KOPT-K1 (cell line): ENCODE measurements at regions not wholly inside any gene's neighbourhood (a gene's known extent, or its start where the extent isn't known, plus 50 kb on each side); places are given as distances from the start of the nearest gene placed in this dataset.

Experiments used
- H3K27ac ChIP-seq: fragments of 200-600 bp; sonication (generic); 2 replicates; pipeline ENCODE4 v1.5.1; 2016; ENCODE audit warnings: antibody characterized with exemption, mild to moderate bottlenecking, low read depth, low read length; ENCODE audit not compliant: poor library complexity, severe bottlenecking
- H3K36me3 ChIP-seq: fragments of 200-600 bp; sonication (generic); 2 replicates; pipeline ENCODE4 v1.5.1; 2017; ENCODE audit warnings: antibody characterized with exemption, mild to moderate bottlenecking, low read length, moderate library complexity; ENCODE audit not compliant: insufficient read depth
- H3K9me3 ChIP-seq: fragments of 200-600 bp; sonication (generic); 2 replicates; pipeline ENCODE4 v1.5.1; 2017; ENCODE audit warnings: antibody characterized with exemption, low read length, mild to moderate bottlenecking; ENCODE audit not compliant: insufficient read depth, poor library complexity, severe bottlenecking

- no peak overlapping the region for H3K27ac ChIP-seq
- H3K36me3 ChIP-seq: peaks cover 59% of the 10 kb centered on the region
- peaks cover 12% of the 10 kb centered on the region for H3K9me3 ChIP-seq
Observed at GRCh38 chr14:97956581-97957340, 1159.6 kb downstream of the VRK1 start.

- Histone ChIP-seq H3K27ac (no peak overlapping the region), H3K9me3 (peaks cover 12% of the 10 kb centered on the region), H3K36me3 (peaks cover 80% of the 10 kb centered on the region)
Observed at GRCh38 chr14:97959251-97959650, 1162.1 kb downstream of the VRK1 start.

GRCh38 chr14:97960436-97960835 lies 1163.3 kb downstream of the VRK1 start:
- peaks cover 12% of the 10 kb centered on the region for H3K9me3 ChIP-seq
- no peak overlapping the region for H3K27ac ChIP-seq
- peaks cover 89% of the 10 kb centered on the region for H3K36me3 ChIP-seq

GRCh38 chr14:97970222-97970621 lies 1173.0 kb downstream of the VRK1 start:
- Histone ChIP-seq H3K9me3 (no peaks in the 10 kb centered on the region), H3K36me3 (peaks cover 64% of the 10 kb centered on the region), H3K27ac (peak overlapping the region; percentile 8)

GRCh38 chr14:97975216-97975615 lies 1178.0 kb downstream of the VRK1 start:
- peak overlapping the region; percentile 99 for H3K27ac ChIP-seq
- H3K36me3 ChIP-seq: peaks cover 22% of the 10 kb centered on the region
- H3K9me3 ChIP-seq: no peaks in the 10 kb centered on the region

GRCh38 chr14:97975962-97976361 lies 1178.8 kb downstream of the VRK1 start:
- H3K27ac ChIP-seq: peak overlapping the region; percentile 99
- no peaks in the 10 kb centered on the region for H3K9me3 ChIP-seq
- peaks cover 22% of the 10 kb centered on the region for H3K36me3 ChIP-seq

- H3K36me3 ChIP-seq: peaks cover 22% of the 10 kb centered on the region
- no peaks in the 10 kb centered on the region for H3K9me3 ChIP-seq
- peak overlapping the region; percentile 99 for H3K27ac ChIP-seq
Observed at GRCh38 chr14:97976861-97977260, 1179.7 kb downstream of the VRK1 start.

GRCh38 chr14:97977651-97978261 lies 1180.6 kb downstream of the VRK1 start:
- peaks cover 14% of the 10 kb centered on the region for H3K36me3 ChIP-seq
- H3K9me3 ChIP-seq: no peaks in the 10 kb centered on the region
- peak overlapping the region; percentile 99 for H3K27ac ChIP-seq

- H3K9me3 ChIP-seq: no peaks in the 10 kb centered on the region
Observed at GRCh38 chr14:97978341-97978740, 1181.2 kb downstream of the VRK1 start.

GRCh38 chr14:97993508-97994019 lies 1196.4 kb downstream of the VRK1 start:
- peak overlapping the region; percentile 85 for H3K27ac ChIP-seq
- no peaks in the 10 kb centered on the region for H3K9me3 ChIP-seq
- H3K36me3 ChIP-seq: no peaks in the 10 kb centered on the region

More at GRCh38 chr14:97978341-97978740, 1181.2 kb downstream of the VRK1 start:
- H3K36me3 ChIP-seq: peaks cover 8% of the 10 kb centered on the region
- H3K27ac ChIP-seq: peak overlapping the region; percentile 99

- H3K9me3 ChIP-seq: no peaks in the 10 kb centered on the region
- peak overlapping the region; percentile 85 for H3K27ac ChIP-seq
- H3K36me3 ChIP-seq: no peaks in the 10 kb centered on the region
Observed at GRCh38 chr14:97994020-97994531, 1196.9 kb downstream of the VRK1 start.

- H3K36me3 ChIP-seq: no peaks in the 10 kb centered on the region
- H3K9me3 ChIP-seq: no peaks in the 10 kb centered on the region
- peak overlapping the region; percentile 85 for H3K27ac ChIP-seq
Observed at GRCh38 chr14:97995038-97995437, 1197.9 kb downstream of the VRK1 start.

GRCh38 chr14:97995531-97995930 lies 1198.3 kb downstream of the VRK1 start:
- Histone ChIP-seq H3K36me3 (no peaks in the 10 kb centered on the region), H3K27ac (peak overlapping the region; percentile 85), H3K9me3 (no peaks in the 10 kb centered on the region)

- Histone ChIP-seq H3K36me3 (no peaks in the 10 kb centered on the region), H3K9me3 (no peaks in the 10 kb centered on the region)
Observed at GRCh38 chr14:98006008-98006407, 1208.8 kb downstream of the VRK1 start.

GRCh38 chr14:98008381-98009113 lies 1211.4 kb downstream of the VRK1 start:
- no peaks in the 10 kb centered on the region for H3K36me3 ChIP-seq
- H3K9me3 ChIP-seq: no peaks in the 10 kb centered on the region
- H3K27ac ChIP-seq: no peak overlapping the region

More at GRCh38 chr14:98006008-98006407, 1208.8 kb downstream of the VRK1 start:
- no peak overlapping the region for H3K27ac ChIP-seq
